ENCODE measurements at regions not wholly inside any gene's neighbourhood (a gene's known extent, or its start where the extent isn't known, plus 50 kb on each side); places are given as distances from the start of the nearest gene placed in this dataset.
A peak's percentile ranks its signal among the peaks of the same experiment; 100 is the strongest.

DNA sequence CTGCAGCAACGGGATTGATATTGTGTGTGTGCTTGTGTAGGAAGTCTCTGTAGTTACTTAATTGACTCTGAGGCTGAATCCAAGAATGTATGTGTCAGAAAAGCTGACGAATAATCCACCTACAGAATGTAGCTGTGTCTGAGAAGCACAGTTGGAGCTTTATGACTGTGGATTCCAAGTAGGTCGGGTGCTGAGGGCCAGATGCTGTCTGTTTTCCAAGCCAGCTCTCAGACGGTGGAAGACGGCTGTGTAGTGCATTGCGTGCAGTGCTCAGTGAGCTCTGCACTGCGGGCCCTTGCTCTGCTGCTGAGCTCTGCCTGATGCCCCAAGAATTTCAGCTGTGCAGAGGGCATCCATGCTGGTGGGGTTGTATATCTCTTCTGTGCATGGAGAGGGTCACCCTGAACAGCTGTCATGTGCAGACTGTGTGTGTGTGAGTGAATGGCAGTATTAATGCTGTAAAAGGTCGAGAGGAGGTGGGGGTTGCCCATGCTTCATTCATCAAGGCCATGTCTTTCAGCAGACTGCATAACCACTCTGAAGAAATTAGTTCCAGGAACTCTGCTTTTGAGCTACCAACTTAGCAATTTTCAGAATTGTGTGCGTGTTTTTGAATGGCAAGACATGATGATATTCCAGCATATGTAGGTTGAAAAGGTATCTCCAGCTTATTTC, 154.1 kb upstream of the USP9Y start:
- Mint-ChIP-seq H3K36me3 (ENCODE audit: low read depth) (no peaks in the 10 kb centered on the region), H3K4me1 (ENCODE audit: low read depth) (peaks cover 18% of the 10 kb centered on the region), H3K27ac (peak overlapping the region; percentile 36), H3K9me3 (no peaks in the 10 kb centered on the region), H3K4me3 (no peak overlapping the region), H3K27me3 (no peaks in the 10 kb centered on the region)

DNA sequence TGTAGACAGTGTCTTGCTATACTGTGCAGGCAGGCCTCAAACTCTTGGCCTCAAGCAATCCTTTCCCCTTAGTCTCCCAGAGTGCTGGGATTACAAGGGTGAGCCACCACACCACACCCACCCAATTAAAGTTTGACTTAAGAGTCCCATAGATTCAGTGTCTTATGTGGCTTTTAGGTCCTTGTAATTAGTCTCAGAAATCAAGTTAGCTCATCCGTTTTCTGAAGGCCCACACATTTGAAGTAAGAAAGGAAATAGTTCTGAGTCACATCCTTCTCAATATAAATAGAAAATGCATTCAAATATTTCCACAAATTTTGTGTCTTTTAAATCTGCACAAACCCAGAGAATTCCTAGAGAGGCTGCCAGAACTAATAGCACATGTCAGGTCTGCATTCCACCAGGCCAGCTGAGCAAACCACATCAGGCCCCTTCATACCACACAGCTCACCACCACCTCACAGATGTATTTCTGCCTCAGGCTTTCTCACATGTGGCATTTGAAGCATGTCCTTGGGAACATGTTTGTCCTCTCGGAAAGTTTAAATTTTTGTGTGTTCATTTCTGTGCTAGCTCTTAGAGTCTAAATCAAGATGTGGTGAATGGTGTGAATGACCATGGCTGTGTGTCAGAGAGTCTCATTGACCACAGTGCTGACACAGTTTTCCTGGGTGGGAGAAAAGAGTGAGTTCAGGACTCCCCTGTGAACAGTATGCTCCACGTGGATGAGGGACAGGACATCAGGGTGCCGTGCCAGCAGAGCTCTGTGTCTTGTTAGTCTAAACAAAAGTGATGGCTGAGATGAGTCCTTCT, 148.4 kb upstream of the USP9Y start:
- Mint-ChIP-seq H3K36me3 (ENCODE audit: low read depth) (no peaks in the 10 kb centered on the region), H3K9me3 (no peaks in the 10 kb centered on the region), H3K4me3 (no peak overlapping the region), H3K27me3 (no peaks in the 10 kb centered on the region), H3K27ac (peak overlapping the region; percentile 89), H3K4me1 (ENCODE audit: low read depth) (peaks cover 67% of the 10 kb centered on the region)

DNA sequence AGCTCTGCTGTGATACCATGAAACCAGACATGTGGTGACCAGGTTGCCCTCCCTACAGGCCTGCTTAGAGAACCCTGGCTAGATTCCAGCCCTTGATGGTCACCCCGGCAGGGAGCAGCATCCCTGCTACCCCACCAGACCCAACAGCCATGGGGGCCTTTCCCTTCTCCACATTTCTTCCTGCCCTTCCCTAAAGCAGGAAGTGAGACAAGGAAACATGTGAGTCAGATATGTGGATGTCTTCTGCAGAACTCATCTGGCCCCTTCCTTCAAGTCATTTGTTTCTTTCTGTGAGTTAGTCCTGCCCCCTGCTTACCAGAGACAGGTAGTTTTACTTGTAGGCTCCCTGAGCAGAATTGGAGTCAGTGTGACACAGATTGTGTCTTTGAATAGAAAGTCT, 147.1 kb upstream of the USP9Y start:
- H3K4me3 Mint-ChIP-seq, result no peak overlapping the region
- peaks cover 80% of the 10 kb centered on the region for H3K4me1 Mint-ChIP-seq (ENCODE audit: low read depth)
- H3K27ac Mint-ChIP-seq, result peak overlapping the region; percentile 31
- H3K36me3 Mint-ChIP-seq (ENCODE audit: low read depth), result no peaks in the 10 kb centered on the region
- no peaks in the 10 kb centered on the region for H3K27me3 Mint-ChIP-seq
- H3K9me3 Mint-ChIP-seq, result no peaks in the 10 kb centered on the region

DNA sequence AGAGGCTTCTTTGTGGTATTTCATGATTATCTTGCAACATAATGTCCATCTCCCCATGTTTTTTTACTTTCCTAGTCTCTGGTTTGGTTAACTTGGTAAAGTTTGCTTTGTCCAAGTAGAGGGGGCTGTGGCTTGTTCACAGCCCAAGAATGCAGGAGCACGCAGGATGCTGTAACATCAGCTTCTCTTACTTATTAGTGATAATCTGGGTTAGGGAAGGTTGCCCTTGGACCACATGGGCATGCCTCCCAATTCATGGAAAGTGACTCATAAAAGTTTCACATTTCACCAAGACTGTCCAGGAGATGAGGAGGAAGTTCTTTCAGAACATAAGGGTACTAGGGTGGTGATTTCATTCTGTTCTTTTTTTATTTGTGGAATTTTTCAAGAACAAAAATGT, 146.0 kb upstream of the USP9Y start:
- peaks cover 85% of the 10 kb centered on the region for H3K4me1 Mint-ChIP-seq (ENCODE audit: low read depth)
- H3K27ac Mint-ChIP-seq, result peak overlapping the region; percentile 45
- peaks cover 9% of the 10 kb centered on the region for H3K36me3 Mint-ChIP-seq (ENCODE audit: low read depth)
- peaks cover 7% of the 10 kb centered on the region for H3K9me3 Mint-ChIP-seq
- H3K4me3 Mint-ChIP-seq, result no peak overlapping the region
- no peaks in the 10 kb centered on the region for H3K27me3 Mint-ChIP-seq

DNA sequence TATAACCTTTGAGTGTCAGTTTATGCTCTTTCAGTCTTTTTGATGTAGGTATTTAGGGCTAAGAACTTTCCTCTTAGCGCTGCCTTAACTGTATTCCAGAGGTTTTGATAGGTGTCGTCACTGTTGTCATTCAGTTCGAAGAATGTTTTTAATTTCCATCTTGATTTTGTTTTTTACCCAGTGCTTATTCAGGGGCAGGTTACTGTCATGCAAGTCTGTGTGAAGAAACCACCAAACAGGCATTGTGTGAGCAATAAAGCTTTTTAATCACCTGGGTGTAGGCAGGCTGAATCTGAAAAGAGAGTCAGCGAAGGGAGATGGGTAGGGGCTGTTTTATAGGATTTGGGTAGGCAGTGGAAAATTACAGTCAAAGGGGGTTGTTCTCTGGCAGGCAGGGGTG, 142.0 kb upstream of the USP9Y start:
- H3K36me3 Mint-ChIP-seq (ENCODE audit: low read depth), result peaks cover 25% of the 10 kb centered on the region
- peaks cover 56% of the 10 kb centered on the region for H3K4me1 Mint-ChIP-seq (ENCODE audit: low read depth)
- peak overlapping the region; percentile 53 for H3K27ac Mint-ChIP-seq
- peaks cover 18% of the 10 kb centered on the region for H3K9me3 Mint-ChIP-seq
- peak overlapping the region; percentile 59 for H3K4me3 Mint-ChIP-seq
- no peaks in the 10 kb centered on the region for H3K27me3 Mint-ChIP-seq

DNA sequence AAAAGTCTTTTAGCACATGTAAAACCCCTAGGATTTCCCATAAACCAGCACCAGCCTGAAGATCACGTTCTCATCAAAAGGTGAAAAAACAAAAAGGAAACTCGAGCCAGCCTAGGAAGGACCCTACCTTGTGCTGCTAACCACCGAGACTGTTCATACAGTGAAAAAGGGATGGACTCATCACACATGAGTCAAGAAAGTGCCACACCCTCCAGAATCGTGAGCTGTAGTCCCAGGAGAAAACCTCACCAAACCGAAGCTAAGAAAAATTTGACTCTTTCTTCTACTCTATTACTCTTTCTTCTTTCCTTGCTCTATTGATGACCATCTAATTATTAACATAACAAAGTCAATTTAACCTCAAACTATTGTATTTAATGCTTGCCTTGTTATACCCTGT, 124.8 kb upstream of the USP9Y start:
- no peaks in the 10 kb centered on the region for H3K9me3 Mint-ChIP-seq
- no peak overlapping the region for H3K4me3 Mint-ChIP-seq
- H3K36me3 Mint-ChIP-seq (ENCODE audit: low read depth), result no peaks in the 10 kb centered on the region
- no peak overlapping the region for H3K27ac Mint-ChIP-seq
- H3K27me3 Mint-ChIP-seq, result no peaks in the 10 kb centered on the region
- H3K4me1 Mint-ChIP-seq (ENCODE audit: low read depth), result peaks cover 8% of the 10 kb centered on the region

DNA sequence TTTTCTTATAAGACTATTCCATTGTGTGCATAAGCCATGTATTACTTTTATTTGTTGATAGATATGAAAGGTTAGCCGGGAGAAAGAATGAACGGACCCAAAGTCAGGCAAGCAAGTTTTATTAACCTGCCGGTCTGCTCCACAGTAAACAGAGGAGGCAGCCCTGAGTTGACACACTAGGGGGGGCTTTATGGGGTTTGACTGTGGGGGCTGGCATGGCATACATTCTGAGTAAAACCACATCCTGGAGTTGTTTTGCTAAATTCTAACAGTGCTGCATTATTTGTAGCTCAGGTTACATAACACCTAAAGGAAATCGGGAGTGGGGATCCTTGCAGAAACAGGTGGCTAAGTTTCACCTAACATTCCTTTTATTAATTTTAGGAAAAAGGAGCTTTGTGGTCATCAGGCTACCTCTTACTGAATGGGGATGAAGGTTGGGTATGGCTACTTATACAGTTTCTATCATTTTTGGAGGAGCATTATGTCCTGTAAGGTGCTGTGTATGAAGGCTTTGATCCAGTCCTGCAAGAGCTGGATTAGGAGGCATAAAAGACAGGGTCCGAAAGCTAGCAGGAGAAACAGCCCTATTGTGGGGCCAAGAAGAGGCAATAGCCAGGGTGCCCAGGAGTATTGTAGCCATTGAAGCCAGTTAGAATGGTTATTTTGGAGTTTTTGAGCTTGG, 107.4 kb upstream of the USP9Y start:
- no peaks in the 10 kb centered on the region for H3K27me3 Mint-ChIP-seq
- H3K36me3 Mint-ChIP-seq (ENCODE audit: low read depth), result peaks cover 13% of the 10 kb centered on the region
- peak overlapping the region; percentile 52 for H3K27ac Mint-ChIP-seq

DNA sequence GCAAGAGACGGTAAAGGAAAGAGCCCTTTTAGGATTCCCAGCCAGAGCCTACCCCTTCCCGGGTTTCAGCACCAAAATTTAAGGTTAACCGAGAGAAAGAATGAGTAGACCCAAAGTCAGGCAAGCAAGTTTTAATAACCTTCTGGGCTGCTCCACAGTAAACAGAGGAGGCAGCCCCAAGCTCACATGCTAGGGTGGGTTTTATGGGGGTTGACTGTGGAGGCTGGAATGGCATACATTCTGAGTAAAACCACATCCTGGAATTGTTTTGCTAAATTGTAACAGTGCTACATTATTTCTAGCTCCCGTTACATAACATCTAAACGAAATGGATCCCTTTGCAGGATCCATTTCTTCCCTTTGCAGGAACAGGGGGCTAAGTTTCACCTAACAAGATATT, 102.2 kb upstream of the USP9Y start:
- H3K27ac Mint-ChIP-seq, result no peak overlapping the region
- peaks cover 35% of the 10 kb centered on the region for H3K9me3 Mint-ChIP-seq
- H3K4me1 Mint-ChIP-seq (ENCODE audit: low read depth), result peaks cover 24% of the 10 kb centered on the region
- peaks cover 17% of the 10 kb centered on the region for H3K36me3 Mint-ChIP-seq (ENCODE audit: low read depth)
- H3K27me3 Mint-ChIP-seq, result no peaks in the 10 kb centered on the region
- H3K4me3 Mint-ChIP-seq, result no peak overlapping the region

More for the DNA sequence above, 107.4 kb upstream of the USP9Y start:
- peak overlapping the region; percentile 56 for H3K4me3 Mint-ChIP-seq
- peaks cover 23% of the 10 kb centered on the region for H3K4me1 Mint-ChIP-seq (ENCODE audit: low read depth)
- H3K9me3 Mint-ChIP-seq, result peaks cover 21% of the 10 kb centered on the region

DNA sequence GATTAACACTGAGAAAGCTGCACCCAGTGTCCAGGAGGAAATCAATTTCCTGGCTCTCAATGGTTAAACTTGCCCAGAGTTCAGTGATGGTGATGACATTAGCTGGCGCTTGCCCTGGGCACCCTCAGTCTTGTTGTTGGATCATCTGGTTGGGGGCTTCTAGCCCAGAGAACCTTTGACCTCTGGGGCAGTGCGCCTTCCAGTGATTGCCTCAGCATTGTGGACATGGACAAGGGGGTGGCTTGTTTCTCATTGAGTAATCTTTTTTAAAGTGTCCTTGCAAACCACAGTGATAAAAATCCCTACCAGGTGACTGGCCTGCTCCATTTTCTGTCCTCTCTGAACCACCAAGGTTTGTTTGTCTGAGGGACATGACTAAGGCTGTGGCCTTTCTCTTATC, 95.6 kb upstream of the USP9Y start:
- Mint-ChIP-seq H3K27ac (no peak overlapping the region), H3K4me3 (no peak overlapping the region), H3K9me3 (peaks cover 12% of the 10 kb centered on the region), H3K36me3 (ENCODE audit: low read depth) (peaks cover 4% of the 10 kb centered on the region), H3K27me3 (no peaks in the 10 kb centered on the region), H3K4me1 (ENCODE audit: low read depth) (peaks cover 8% of the 10 kb centered on the region)

DNA sequence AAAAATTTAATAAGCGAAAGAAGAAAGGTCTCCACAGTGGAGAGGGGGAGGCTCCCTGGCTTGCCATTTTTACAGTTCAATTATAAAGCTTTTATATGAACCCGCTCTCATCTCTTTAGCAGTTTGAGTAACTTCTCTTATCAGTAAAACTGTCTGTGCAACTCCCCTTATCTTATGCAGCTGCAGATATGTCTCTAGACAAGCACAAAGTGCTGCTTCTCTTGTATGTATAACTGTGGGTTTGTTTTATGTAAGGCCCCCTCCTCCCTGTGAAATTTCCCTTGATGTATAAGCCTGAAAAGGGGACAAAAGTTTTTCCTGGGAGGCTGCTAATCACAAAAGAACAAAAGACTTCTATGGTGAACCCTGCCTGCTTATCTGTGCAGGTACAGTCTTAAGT, 90.2 kb upstream of the USP9Y start:
- H3K9me3 Mint-ChIP-seq, result peaks cover 17% of the 10 kb centered on the region
- peaks cover 6% of the 10 kb centered on the region for H3K36me3 Mint-ChIP-seq (ENCODE audit: low read depth)
- no peak overlapping the region for H3K4me3 Mint-ChIP-seq
- no peaks in the 10 kb centered on the region for H3K27me3 Mint-ChIP-seq
- no peaks in the 10 kb centered on the region for H3K4me1 Mint-ChIP-seq (ENCODE audit: low read depth)
- no peak overlapping the region for H3K27ac Mint-ChIP-seq

DNA sequence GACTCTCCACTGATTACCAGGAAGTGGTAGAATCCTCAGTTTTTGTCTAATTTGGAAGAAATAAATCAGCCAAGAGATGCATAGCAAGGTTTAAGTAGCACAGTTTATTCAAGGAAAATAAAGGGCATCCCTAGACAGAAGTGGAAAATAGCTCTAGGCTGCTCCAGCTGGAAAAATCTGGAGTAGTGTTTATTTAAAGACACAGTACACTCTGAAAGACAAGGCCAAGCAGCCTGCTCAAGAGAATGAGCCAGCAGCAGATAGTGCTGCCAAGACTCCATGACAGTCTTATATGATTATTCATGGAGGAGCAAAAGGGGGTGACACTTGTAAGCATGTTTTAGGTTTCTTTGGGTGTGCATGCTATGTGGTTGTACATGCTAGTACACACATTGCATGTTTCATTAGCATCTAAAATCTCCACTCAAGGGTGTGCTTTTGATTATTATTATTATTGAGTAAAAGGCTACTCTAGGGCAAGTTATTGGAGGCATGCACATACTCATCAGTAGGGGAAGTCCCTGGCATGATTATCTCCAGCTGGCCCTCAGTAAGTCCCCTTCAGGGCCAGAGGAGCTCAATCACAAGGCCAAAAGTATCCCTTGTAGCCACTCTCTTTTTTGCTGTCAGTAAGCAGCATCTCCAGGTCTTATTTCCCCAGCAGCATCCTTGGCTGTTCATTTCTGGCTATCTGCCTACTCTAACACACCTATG, 85.1 kb upstream of the USP9Y start:
- peaks cover 6% of the 10 kb centered on the region for H3K36me3 Mint-ChIP-seq (ENCODE audit: low read depth)
- no peak overlapping the region for H3K27ac Mint-ChIP-seq
- H3K27me3 Mint-ChIP-seq, result no peaks in the 10 kb centered on the region
- H3K4me1 Mint-ChIP-seq (ENCODE audit: low read depth), result peaks cover 4% of the 10 kb centered on the region
- no peak overlapping the region for H3K4me3 Mint-ChIP-seq
- H3K9me3 Mint-ChIP-seq, result peaks cover 17% of the 10 kb centered on the region

DNA sequence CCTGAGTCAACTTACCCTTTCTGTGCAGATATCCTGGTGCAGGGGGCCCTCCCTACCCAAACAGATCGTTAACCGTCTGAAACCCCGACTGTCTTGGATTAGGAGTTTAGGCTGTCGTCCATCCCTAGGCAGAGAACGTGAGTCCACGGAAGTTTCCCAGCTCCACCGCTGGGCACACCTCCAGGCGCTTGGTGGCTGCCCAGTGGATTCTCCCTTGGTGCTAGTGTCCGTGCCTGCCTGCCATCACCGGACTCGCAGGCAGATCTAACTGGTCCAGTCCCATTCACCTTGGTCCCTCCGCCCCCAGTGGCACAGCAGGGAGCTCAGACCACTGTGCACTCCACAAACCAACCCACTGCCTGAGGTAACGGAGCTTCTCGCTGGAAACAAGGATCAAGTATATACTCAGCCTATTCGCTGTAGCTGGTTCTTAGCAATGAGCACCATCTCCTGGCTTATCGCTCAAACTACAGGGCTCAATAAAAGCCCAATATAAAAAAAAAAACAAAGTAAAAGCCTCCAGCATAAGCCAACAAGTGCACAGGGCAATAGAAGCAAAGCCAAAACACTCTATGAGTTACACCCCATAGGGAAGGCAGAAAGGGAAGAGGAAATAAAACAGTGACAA, 79.5 kb upstream of the USP9Y start:
- Mint-ChIP-seq H3K36me3 (ENCODE audit: low read depth) (no peaks in the 10 kb centered on the region), H3K4me1 (ENCODE audit: low read depth) (peaks cover 4% of the 10 kb centered on the region), H3K4me3 (no peak overlapping the region), H3K27ac (no peak overlapping the region), H3K27me3 (no peaks in the 10 kb centered on the region), H3K9me3 (no peaks in the 10 kb centered on the region)

DNA sequence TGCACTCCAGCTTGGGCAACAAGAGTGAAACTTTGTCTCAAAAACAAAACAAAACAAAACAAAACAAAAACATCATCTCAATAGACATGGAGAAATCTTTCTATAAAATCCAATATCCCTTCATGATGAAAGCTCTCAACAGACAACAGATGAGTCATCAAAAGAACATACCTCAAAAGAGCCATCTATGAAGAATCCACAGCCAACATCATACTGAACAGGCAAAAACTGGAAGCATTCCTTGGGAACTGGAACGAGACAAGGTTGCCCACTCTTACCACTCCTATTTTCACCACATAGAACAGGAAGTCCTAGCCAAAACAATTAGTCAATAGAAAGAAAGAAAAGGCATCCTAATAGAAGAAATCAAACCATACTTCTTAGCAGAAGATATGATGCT, 77.8 kb upstream of the USP9Y start:
- H3K4me1 Mint-ChIP-seq (ENCODE audit: low read depth), result peaks cover 15% of the 10 kb centered on the region
- H3K9me3 Mint-ChIP-seq, result no peaks in the 10 kb centered on the region
- no peaks in the 10 kb centered on the region for H3K36me3 Mint-ChIP-seq (ENCODE audit: low read depth)
- no peak overlapping the region for H3K4me3 Mint-ChIP-seq
- no peaks in the 10 kb centered on the region for H3K27me3 Mint-ChIP-seq
- no peak overlapping the region for H3K27ac Mint-ChIP-seq

DNA sequence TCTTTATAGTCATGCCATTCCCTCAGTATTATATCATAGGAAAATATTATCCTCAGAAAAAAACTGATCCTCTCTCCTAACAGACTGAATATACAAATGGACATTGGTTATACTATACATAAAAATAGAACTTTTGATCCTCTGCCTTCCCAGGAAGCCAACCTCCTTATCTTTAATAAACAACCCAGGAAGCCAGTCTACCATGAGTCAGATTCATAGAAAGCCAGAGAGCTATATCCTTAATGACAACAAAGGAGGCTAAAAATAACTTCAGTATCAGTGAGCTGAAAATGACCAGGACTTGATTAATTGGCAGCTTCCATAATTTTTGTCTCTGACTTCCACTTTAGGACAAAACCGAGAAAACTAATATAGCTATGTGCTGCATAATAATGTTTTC, 58.0 kb upstream of the USP9Y start:
- H3K27ac Mint-ChIP-seq, result no peak overlapping the region

More for the DNA sequence above, 58.0 kb upstream of the USP9Y start:
- Mint-ChIP-seq H3K4me3 (no peak overlapping the region), H3K9me3 (no peaks in the 10 kb centered on the region), H3K36me3 (ENCODE audit: low read depth) (no peaks in the 10 kb centered on the region), H3K4me1 (ENCODE audit: low read depth) (no peaks in the 10 kb centered on the region), H3K27me3 (no peaks in the 10 kb centered on the region)
